PC-3 (cell line): ENCODE measurements at regions not wholly inside any gene's neighbourhood (a gene's known extent, or its start where the extent isn't known, plus 50 kb on each side); places are given as distances from the start of the nearest gene placed in this dataset.

Source experiments
- CTCF ChIP-seq: fragments of 300-600 bp; sonication (generic); conservative IDR thresholded peaks from 2 replicates; pipeline ENCODE4 v1.5.1; 2017; ENCODE audit warnings: antibody characterized with exemption, low read depth, mild to moderate bottlenecking, low read length
- EZH2 ChIP-seq: fragments of 300-600 bp; sonication (generic); IDR thresholded peaks from one replicate; pipeline ENCODE4 v1.6.1; 2017; ENCODE audit warnings: antibody characterized with exemption, mild to moderate bottlenecking, low read length; ENCODE audit not compliant: unreplicated experiment
- EZH2phosphoT487 ChIP-seq: fragments of 300-600 bp; sonication (generic); IDR thresholded peaks from 2 replicates; pipeline ENCODE4 v1.6.1; 2018; ENCODE audit warnings: mild to moderate bottlenecking, antibody characterized with exemption, low read length, borderline replicate concordance

- TF ChIP-seq EZH2phosphoT487 = no peak
- no peak for TF ChIP-seq CTCF
- no peak for TF ChIP-seq EZH2
Observed at GRCh38 chr20:17822039-17822438, 122.3 kb downstream of the BANF2 start.
